HS-27A (cell line): ENCODE measurements at regions not wholly inside any gene's neighbourhood (a gene's known extent, or its start where the extent isn't known, plus 50 kb on each side); places are given as distances from the start of the nearest gene placed in this dataset.
"Not testable (repeated sequence)": the region's sequence is repeated elsewhere in the genome, so short reads cannot be mapped to it uniquely, and the experiment has no call there.

Source experiments
- DNase-seq: peaks from one replicate; pipeline ENCODE4 v3.0.0-alpha.2; 2012; ENCODE audit warnings: low read depth, missing footprints

- DNase-seq = not testable (repeated sequence)
Observed at GRCh38 chr17:72472853-72473390, 352.1 kb downstream of the SOX9 start.

GRCh38 chr17:72474243-72474642, 353.4 kb downstream of the SOX9 start:
- DNase-seq = no peak

DNA sequence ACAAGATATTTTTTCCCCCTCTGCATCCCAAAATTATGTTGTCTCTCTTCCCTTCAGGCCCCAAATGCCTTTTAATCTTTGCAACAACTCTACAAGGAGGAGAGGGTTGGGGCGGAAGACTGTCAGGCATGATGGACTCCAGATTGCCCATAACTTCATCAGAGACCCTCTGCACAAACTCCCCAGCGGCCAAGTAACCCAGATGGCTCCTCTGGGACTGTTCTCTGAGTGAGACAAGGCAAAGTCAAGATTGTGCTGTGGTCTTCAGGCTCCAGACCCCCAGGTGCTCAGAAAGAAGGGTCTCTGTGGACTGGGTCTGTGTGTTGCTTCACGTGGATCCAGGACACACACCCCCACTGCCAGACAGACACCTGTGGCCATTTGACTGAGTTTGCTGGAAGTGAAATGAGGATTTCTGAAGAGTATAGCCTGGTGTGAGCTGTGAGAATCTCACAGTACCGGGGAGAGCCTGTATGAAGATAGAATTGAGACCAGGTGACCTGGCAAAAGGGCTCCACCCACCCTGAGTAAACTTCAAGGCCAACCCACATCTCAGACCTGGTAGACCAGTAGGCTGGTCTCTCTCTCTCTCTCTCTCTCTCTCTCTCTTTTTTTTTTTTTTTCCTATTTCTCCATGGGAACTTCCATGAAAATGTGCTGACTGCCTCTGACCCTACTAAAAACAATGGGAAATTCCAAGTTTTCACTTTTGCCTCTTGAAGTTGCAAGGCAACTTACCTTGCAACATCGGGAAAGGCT, 354.1 kb downstream of the SOX9 start:
- DNase-seq = no peak

DNA sequence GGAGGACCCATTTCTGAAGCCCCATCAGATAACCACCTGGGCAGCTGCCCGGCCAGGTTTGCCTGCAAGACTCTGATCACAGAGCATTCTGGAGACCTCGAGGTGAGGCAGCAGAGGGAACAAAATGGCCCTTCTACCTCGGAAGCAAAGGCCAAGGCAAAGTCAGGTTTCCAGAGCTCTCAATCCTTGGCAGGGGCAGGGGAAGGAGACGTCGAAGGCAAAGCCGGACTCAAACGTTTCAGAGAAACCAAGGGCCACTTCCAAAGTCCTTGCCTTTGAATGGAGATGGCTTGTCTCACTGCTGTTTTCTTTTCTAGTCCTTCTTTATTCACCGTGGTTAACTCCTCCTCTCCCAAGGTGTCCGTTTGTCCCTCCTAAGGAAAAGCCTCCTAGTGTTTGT, 355.3 kb downstream of the SOX9 start:
- no peak for DNase-seq

- no peak for DNase-seq
Observed at GRCh38 chr17:72476575-72476986, 355.8 kb downstream of the SOX9 start.

GRCh38 chr17:72477491-72477890, 356.7 kb downstream of the SOX9 start:
- DNase-seq = no peak

- no peak for DNase-seq
Observed at GRCh38 chr17:72479113-72479512, 358.3 kb downstream of the SOX9 start.

DNA sequence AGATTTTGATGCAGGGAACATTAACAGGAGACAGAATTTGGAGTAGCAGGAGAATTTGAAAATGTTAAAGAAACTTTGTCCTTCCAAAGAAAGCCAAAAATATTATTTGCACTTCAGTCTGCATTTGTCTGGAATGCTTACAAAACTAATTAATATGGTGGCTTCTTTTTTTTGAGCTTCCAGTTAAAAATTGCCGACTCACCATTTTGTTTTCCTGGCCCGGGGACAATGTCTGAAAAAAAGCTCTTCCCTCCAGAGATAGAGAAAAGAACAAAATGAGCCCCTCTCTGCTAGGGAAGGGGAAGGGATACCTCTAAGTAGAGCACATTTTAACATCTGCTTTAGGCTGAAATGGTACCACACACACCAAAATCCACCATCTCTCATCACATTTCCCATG, 360.8 kb downstream of the SOX9 start:
- DNase-seq = no peak

- no peak for DNase-seq
Observed at GRCh38 chr17:72485596-72485995, 364.8 kb downstream of the SOX9 start.

- DNase-seq = no peak
Observed at GRCh38 chr17:72486806-72487205, 366.0 kb downstream of the SOX9 start.

DNA sequence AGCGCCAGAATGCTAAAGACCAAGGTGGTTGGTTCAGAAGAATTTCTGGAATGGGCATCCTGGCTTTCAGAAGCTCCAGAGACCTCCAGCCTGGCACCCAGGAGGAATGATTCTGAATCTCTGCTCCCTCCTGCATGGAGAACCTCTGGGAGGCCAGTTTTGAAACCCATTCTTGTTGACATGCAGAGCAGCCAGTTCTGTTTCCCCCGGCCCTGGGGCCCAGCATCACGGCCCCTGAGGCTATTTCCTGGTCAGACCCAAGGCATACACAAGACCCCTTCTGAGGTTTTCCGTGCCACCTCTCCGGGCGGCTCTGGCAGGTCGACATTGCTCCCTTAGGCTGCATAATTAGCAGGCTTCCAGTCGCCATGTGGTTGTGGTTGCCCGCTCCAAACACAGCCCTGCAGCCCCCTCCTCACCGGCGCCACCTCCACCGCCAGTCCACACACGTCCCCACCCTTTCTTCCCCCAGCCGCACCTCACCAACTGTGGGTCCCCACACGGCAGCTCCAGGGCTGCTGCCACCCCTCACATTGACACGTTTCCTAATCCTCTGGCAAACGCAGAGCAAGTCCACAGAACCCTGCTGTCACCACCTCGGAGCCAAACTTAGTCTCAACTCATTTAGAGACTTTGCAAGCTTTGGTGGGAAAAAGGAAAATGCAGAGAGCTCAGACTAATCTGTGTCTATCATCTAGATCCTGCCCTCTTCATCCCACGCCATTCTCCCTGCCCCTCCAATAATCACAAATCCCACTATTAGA, 367.1 kb downstream of the SOX9 start:
- DNase-seq = no peak

DNA sequence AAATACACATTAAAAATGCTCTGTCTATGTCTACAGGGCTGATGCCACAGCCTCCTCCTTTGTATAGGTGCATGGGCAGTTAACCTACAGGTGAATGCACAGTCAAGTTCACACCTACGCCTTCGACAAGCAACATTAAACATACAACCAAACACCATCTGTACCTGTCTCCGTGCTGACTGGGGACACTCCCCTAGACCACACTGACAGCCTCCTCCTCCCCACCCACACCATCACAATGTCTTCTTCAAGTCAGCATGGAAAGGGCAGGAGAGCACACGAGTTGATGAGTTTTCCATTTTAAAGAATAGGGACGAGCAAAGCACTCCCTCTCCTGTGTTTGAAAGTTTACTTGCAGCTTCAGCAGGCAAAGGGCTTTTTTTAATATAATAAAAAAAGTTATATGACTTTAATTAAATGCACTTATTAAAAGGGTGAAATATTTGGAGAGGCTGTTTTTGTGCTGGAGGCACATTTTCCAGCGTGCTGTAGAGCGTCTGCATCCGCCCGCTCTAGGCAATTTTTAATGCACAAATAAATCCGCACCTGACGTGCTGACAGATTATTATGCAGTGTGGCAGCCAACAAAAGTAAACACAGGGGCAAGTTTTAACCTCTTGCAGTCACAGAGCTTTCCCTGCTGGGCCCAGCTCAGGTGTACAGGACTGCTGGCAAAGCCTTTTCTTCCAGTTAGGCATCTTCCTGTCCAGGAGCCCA, 367.9 kb downstream of the SOX9 start:
- no peak for DNase-seq

- DNase-seq = no peak
Observed at GRCh38 chr17:72489272-72489641, 368.4 kb downstream of the SOX9 start.

DNA sequence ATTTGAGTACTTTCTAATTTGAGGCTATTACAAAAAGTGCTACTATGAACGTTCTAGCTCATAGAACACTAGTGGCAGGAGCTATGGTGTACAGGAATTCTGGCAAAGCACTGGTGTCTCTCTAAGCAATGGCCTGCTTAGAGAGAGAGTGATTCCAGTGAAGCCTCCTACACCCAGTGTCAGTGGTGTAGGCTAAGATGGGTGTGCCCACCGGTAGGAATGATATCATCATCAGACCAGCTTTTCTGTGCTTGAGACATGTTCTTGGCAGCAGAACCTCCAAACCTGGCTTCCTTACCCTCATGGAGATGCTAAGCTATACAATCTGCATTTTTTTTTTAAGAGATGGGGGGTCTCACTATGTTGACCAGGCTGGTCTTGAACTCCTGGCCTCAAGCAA, 370.3 kb downstream of the SOX9 start:
- no peak for DNase-seq

GRCh38 chr17:72492494-72492893, 371.7 kb downstream of the SOX9 start:
- DNase-seq = no peak

DNA sequence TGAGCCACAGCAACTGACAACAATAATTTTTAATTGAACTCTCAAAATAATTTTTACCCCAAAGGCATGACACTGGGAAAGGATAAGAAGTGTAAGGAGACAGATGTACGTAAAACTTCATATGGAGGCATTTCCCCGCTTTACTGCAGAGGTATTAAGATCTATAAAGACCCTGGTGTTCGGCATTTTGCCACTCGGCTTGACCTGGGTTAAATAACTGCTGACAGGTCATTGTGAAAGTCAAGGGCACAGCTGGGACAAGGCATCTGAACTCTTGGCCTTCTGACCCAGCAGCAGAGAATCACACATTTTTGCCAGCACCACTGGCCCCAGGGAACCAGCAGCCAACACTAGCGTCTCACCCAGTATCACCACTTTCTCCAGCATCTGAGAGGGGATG, 372.1 kb downstream of the SOX9 start:
- no peak for DNase-seq

DNA sequence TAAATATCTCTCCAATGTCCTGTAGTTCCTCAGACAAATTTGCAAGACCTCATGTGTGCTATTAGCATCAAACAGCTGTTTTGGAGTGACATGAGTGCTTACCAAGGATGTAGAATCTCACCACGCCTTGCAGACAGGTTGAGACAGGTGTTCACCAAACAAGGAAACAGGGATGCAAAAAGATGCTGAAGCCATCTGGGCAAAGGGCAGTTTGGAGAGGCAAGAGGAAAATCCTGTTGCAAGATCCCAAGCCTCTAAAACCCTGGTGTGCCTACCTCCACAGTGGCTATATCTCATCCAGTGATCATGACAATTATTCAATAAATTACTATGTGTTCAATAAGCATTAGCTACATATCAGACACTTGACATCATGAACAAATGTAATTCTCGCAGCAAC, 373.7 kb downstream of the SOX9 start:
- DNase-seq = no peak

DNA sequence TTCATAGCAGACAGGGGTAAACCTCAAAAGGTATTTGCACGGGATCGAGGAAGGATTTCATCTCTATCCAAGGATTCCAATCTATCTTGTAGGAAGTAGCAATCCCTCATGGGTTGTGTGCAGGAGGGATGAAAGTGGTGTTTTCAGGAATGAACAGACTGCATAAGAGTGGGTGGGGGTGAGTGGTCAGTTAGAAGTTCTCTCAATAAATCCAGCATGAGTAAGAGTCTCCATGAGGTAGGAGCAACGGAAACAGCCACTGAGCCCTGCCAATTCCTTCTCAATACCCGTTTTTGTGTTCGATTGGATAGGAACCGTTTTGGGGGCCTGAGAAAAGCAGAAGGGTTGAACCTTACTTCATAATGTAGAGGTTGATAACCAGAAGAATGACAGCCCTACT, 375.6 kb downstream of the SOX9 start:
- DNase-seq = no peak

DNA sequence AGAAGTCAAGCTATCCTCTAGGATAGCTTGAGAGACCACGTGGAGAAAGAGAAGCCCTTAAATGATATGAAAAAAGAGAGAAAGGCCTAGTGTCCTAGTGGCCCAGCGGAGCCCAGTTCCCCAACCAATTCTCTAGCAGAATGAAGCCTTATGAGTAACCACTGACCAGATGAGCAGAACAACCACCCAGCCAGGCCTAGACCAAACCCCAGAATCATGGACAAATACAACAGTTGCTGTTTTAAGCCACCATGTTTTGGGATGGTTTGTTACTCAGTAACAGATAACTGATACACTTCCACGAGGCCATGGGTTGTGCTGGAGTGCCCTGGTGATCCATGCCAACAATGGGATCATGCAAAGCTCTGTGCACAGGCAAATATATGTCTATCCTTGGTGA, 377.1 kb downstream of the SOX9 start:
- no peak for DNase-seq

DNA sequence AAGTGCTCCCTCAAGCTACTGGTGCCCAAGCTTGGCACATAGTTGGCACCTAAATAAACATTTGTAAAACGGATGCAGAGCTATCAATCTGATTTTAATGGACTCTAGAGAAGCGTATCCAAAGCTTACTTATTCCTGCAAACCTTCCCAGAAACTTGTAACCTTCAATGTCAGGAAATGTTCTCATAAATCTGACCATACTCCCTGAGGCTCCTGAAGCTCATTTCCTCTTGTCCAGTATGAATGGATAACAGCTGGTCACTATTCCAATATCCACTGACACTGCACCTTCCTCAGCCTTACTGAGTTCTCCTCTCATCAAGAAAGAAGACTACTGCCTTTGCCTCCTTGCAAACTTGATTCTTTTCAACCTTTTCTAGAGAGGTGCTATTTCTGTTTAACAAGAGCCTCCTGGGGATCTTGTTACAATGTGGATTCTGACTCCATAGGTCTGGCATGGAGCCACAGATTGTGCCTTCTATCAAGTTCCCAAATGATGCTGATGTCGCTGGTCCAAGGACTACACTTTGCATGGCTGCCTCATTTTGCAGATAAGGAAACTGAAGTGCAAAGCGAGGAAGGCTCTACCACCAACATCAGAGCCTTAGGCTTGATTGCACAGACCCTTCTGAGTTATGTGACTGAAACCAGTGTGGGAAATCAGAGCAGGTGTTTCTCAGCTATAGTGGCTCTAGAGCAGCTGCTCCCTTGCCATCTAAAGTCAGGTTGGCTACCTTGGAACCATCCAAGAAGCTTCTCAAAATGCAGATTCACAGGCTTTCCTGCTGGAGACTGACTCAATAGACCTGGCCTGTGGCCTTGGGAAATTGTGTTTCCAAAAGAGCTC, 377.8 kb downstream of the SOX9 start:
- DNase-seq = no peak

GRCh38 chr17:72501404-72502370, 380.9 kb downstream of the SOX9 start:
- DNase-seq = no peak
